ENCODE measurements at regions not wholly inside any gene's neighbourhood (a gene's known extent, or its start where the extent isn't known, plus 50 kb on each side); places are given as distances from the start of the nearest gene placed in this dataset.

DNA sequence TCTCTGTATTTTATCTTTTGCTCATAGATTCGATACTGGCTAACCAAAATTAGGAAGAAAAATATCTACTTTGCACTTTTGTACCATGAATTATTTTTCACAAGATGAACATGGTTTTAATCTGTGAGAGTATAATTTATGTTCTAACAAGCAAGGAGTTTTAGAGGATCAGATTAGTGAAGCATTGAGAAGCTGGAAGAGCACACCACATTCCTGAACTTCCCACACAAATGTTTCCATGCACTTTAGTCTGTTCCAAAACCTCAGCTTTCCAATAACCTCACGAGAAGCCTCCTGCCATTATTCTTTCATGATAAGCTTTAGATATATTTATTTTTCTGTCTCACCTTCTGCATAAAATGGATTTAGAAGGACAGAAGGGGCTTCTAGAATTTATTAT lies 98.7 kb upstream of the MPDZ start:
- no CpG with 5 or more reads among the region's 2 CpGs for WGBS (ENCODE audit: insufficient coverage)
- DNase-seq (ENCODE audit: low read depth in 4 of 6, low spot score in 6 of 6), result no peak
- H3K4me1 ChIP-seq (ENCODE audit: control insufficient read depth, insufficient read depth, low read length), result no peaks in the 10 kb centered on the region
- H3K27ac ChIP-seq (ENCODE audit: low read depth, low read length), result no peak overlapping the region
- no peaks in the 10 kb centered on the region for H3K27me3 ChIP-seq (ENCODE audit: control insufficient read depth, insufficient read depth, low read length)
- no peak overlapping the region for H3K4me3 ChIP-seq (ENCODE audit: low read depth, low read length)
- no peaks in the 10 kb centered on the region for H3K9me3 ChIP-seq (ENCODE audit: control insufficient read depth, insufficient read depth, low read length)
- H3K36me3 ChIP-seq (ENCODE audit: control insufficient read depth, insufficient read depth, low read length), result no peaks in the 10 kb centered on the region

DNA sequence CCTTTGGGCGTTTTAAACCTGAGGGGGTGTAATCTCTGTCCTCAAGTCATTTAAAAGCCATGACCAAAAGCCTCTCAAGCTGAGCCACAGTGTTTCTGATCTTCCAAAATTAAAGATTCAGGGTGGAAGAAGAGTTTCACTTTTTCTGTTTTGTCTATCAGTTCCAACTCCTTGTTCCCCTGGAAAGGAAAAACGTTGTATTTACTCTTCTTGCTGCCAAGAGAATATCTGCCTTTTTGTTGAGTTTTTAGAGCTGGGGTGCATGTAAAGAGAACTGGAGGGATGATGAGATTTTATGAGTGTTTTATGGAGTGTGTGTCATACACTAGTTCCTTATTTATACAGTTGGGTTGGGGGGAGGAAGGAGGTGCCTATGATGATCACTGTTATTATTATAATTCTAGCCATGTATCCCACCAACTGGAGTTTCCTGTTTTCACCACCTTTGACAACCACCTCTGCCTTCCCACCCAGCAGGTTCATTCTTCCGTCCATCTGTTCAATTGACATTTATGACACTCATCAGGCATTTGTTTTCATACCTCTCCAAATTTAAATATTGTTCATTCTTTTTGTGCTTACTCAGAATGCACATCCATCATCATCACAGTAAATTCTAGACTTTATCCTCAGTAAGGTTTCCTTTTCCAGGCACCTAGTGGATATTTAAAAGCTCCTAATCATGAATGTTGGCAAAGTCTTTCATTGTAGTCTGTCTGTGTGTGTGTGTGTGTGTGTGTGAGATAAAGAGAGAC lies 97.9 kb upstream of the MPDZ start:
- no peaks in the 10 kb centered on the region for H3K9me3 ChIP-seq (ENCODE audit: control insufficient read depth, insufficient read depth, low read length)
- 54% methylated on average over 1 of the region's 3 CpGs for WGBS (ENCODE audit: insufficient coverage)
- no peak overlapping the region for H3K4me3 ChIP-seq (ENCODE audit: low read depth, low read length)
- no peak overlapping the region for H3K27ac ChIP-seq (ENCODE audit: low read depth, low read length)
- H3K4me1 ChIP-seq (ENCODE audit: control insufficient read depth, insufficient read depth, low read length), result no peaks in the 10 kb centered on the region
- H3K36me3 ChIP-seq (ENCODE audit: control insufficient read depth, insufficient read depth, low read length), result no peaks in the 10 kb centered on the region
- no peaks in the 10 kb centered on the region for H3K27me3 ChIP-seq (ENCODE audit: control insufficient read depth, insufficient read depth, low read length)
- no peak for DNase-seq (ENCODE audit: low read depth in 4 of 6, low spot score in 6 of 6)

DNA sequence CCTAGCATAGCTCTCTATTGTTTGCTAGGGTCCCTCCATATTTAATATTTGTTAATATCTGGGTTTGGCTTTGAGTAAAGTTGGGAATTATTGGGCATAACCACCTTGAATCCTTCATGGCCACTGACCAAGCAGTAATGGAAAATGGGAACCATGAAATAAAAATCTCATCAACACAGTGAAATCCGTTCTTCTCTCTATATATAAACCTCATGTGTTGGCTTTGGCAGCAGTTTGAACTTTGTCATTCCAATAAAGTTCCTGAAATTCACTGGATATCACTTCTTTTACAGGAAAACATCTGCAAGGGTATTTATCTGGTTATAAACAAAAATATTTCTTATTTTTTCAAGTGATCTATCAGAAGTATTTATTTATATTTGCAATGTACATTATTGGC lies 93.0 kb upstream of the MPDZ start:
- Histone ChIP-seq H3K4me1 (ENCODE audit: control insufficient read depth, insufficient read depth, low read length) (no peaks in the 10 kb centered on the region), H3K27ac (ENCODE audit: low read depth, low read length) (no peak overlapping the region), H3K9me3 (ENCODE audit: control insufficient read depth, insufficient read depth, low read length) (no peaks in the 10 kb centered on the region), H3K27me3 (ENCODE audit: control insufficient read depth, insufficient read depth, low read length) (no peaks in the 10 kb centered on the region), H3K4me3 (ENCODE audit: low read depth, low read length) (no peak overlapping the region), H3K36me3 (ENCODE audit: control insufficient read depth, insufficient read depth, low read length) (no peaks in the 10 kb centered on the region)
- DNase-seq (ENCODE audit: low read depth in 4 of 6, low spot score in 6 of 6), result no peak
- no CpG with 5 or more reads among the region's 1 CpG for WGBS (ENCODE audit: insufficient coverage)

DNA sequence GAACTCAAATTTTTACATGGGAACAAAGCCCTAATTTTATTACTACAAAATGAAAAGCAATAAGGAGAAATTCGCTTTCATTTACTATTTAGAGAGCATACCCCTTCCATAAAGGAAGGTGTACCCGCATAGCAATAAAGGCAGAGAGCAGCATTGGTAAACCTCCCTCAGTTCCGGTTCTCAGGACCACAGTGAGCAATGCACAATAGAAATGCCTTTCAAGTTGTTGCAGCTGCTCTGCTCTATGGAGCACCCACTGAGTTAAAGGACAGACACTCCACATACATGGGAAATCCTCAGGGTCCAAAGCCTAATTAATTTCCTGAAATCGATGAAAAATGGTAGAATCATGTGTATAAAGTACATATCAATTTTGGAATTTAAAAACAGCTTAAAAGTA lies 89.9 kb upstream of the MPDZ start:
- Histone ChIP-seq H3K36me3 (ENCODE audit: control insufficient read depth, insufficient read depth, low read length) (no peaks in the 10 kb centered on the region), H3K4me1 (ENCODE audit: control insufficient read depth, insufficient read depth, low read length) (no peaks in the 10 kb centered on the region), H3K27me3 (ENCODE audit: control insufficient read depth, insufficient read depth, low read length) (no peaks in the 10 kb centered on the region), H3K27ac (ENCODE audit: low read depth, low read length) (no peak overlapping the region), H3K9me3 (ENCODE audit: control insufficient read depth, insufficient read depth, low read length) (no peaks in the 10 kb centered on the region), H3K4me3 (ENCODE audit: low read depth, low read length) (no peak overlapping the region)
- 20% methylated on average over 1 of the region's 4 CpGs for WGBS (ENCODE audit: insufficient coverage)
- peak in 2 of 6 donors; percentile 35 to 40 for DNase-seq (ENCODE audit: low read depth in 4 of 6, low spot score in 6 of 6)

DNA sequence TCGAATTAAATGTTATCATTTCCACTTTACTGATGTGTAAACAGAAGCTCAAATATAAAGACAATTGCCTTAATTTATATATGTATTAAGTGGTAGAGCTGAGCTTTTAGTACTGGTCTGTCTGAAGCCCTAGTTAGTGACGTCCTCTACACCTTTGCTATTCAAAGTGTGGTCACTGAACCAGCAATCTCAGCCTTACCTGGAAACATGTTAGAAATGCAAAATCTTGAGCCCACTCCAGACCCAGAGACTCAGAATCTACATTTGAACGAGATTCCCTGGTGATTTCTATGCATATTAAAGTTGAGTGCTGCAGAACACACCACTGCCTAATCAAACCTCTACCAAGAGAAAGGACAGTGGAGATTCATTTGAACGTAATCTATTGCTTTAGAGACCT lies 88.3 kb upstream of the MPDZ start:
- WGBS (ENCODE audit: insufficient coverage), result no CpG with 5 or more reads among the region's 4 CpGs
- no peak overlapping the region for H3K4me3 ChIP-seq (ENCODE audit: low read depth, low read length)

DNA sequence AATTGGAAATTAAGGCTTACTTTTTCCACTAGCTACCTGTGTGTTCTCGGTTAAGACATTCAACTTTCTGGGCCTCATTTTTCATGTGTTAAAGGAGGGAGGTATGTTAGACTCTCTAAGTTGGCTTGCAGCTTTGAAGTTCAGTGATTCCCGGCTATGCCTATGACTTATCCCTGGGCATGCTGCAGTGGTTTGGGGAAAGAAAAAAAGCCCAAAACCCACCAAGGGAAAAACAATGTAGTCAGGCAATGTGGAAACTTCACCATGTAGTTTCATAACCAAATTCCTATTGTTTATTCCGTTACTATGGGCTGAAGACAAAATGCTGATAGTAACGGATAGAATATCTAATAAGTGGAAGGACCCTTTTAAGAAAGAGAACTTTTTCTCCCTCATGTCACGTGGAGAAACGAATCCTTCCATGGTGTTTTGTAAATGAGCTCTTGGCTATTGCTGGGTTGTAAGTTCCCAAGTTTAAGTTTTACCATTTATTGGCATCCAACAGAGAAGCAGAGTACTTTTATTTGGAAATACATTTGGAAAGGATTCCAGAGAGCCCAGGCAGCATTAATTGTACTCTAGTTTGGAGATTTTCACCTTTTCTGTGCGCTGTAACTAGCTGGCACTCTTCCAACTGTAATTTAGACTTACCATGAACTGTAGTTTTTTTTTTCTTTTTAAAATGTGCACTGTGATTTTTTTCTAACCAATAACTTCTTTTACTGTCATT lies 84.9 kb upstream of the MPDZ start:
- H3K36me3 ChIP-seq (ENCODE audit: control insufficient read depth, insufficient read depth, low read length), result no peaks in the 10 kb centered on the region
- H3K4me1 ChIP-seq (ENCODE audit: control insufficient read depth, insufficient read depth, low read length), result no peaks in the 10 kb centered on the region
- H3K4me3 ChIP-seq (ENCODE audit: low read depth, low read length), result no peak overlapping the region
- H3K27ac ChIP-seq (ENCODE audit: low read depth, low read length), result no peak overlapping the region
- DNase-seq (ENCODE audit: low read depth in 4 of 6, low spot score in 6 of 6), result peak in 2 of 6 donors; percentile 33 to 50
- H3K9me3 ChIP-seq (ENCODE audit: control insufficient read depth, insufficient read depth, low read length), result no peaks in the 10 kb centered on the region
- WGBS (ENCODE audit: insufficient coverage), result 100% methylated on average over 1 of the region's 7 CpGs
- no peaks in the 10 kb centered on the region for H3K27me3 ChIP-seq (ENCODE audit: control insufficient read depth, insufficient read depth, low read length)

More for the DNA sequence above, 88.3 kb upstream of the MPDZ start:
- no peak overlapping the region for H3K27ac ChIP-seq (ENCODE audit: low read depth, low read length)
- no peaks in the 10 kb centered on the region for H3K4me1 ChIP-seq (ENCODE audit: control insufficient read depth, insufficient read depth, low read length)
- no peak for DNase-seq (ENCODE audit: low read depth in 4 of 6, low spot score in 6 of 6)
- H3K27me3 ChIP-seq (ENCODE audit: control insufficient read depth, insufficient read depth, low read length), result no peaks in the 10 kb centered on the region
- H3K36me3 ChIP-seq (ENCODE audit: control insufficient read depth, insufficient read depth, low read length), result no peaks in the 10 kb centered on the region
- no peaks in the 10 kb centered on the region for H3K9me3 ChIP-seq (ENCODE audit: control insufficient read depth, insufficient read depth, low read length)

DNA sequence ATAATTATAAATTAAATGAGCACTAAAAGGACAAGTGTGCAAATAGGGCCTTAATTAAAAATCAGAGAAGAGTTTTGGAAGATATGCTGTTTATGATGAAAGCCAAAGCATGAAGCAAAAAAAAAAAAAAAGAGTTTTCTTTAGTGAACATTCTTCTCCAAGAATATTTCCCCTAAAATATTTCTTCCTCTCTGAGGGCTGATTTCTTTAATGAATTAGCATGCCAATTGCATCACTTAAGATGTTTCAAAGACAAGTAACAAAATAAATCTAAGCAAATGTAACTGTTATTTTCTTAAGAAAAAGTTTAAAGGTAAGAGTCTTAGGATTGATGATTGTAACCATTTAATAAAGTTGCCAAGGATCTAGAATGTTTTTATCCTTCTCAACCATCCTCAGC lies 81.6 kb upstream of the MPDZ start:
- Histone ChIP-seq H3K27ac (ENCODE audit: low read depth, low read length) (no peak overlapping the region), H3K27me3 (ENCODE audit: control insufficient read depth, insufficient read depth, low read length) (no peaks in the 10 kb centered on the region), H3K36me3 (ENCODE audit: control insufficient read depth, insufficient read depth, low read length) (no peaks in the 10 kb centered on the region), H3K4me1 (ENCODE audit: control insufficient read depth, insufficient read depth, low read length) (no peaks in the 10 kb centered on the region), H3K9me3 (ENCODE audit: control insufficient read depth, insufficient read depth, low read length) (no peaks in the 10 kb centered on the region), H3K4me3 (ENCODE audit: low read depth, low read length) (no peak overlapping the region)
- DNase-seq (ENCODE audit: low read depth in 4 of 6, low spot score in 6 of 6), result no peak

DNA sequence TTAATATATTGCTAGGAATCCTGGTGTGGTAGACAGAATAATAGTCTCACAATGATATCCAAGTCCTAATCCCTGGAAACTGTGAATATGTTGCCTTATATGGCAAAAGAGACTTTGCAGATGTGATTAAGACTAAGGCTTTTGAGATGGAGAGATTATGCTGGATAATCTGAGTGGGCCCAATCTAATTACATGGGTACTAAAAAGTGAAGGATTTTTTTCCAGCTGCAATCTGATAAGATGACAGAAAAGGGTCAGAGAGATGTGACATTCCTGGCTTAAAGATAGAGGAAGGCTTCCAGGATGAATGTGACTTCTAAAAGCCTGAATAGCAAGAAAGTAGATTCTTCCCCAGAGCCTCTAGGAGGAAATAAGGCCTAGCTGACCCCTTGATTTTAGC lies 80.7 kb upstream of the MPDZ start:
- no peaks in the 10 kb centered on the region for H3K27me3 ChIP-seq (ENCODE audit: control insufficient read depth, insufficient read depth, low read length)
- no peaks in the 10 kb centered on the region for H3K9me3 ChIP-seq (ENCODE audit: control insufficient read depth, insufficient read depth, low read length)
- no peaks in the 10 kb centered on the region for H3K4me1 ChIP-seq (ENCODE audit: control insufficient read depth, insufficient read depth, low read length)
- no peak for DNase-seq (ENCODE audit: low read depth in 4 of 6, low spot score in 6 of 6)
- no peak overlapping the region for H3K4me3 ChIP-seq (ENCODE audit: low read depth, low read length)
- H3K36me3 ChIP-seq (ENCODE audit: control insufficient read depth, insufficient read depth, low read length), result no peaks in the 10 kb centered on the region
- H3K27ac ChIP-seq (ENCODE audit: low read depth, low read length), result no peak overlapping the region

DNA sequence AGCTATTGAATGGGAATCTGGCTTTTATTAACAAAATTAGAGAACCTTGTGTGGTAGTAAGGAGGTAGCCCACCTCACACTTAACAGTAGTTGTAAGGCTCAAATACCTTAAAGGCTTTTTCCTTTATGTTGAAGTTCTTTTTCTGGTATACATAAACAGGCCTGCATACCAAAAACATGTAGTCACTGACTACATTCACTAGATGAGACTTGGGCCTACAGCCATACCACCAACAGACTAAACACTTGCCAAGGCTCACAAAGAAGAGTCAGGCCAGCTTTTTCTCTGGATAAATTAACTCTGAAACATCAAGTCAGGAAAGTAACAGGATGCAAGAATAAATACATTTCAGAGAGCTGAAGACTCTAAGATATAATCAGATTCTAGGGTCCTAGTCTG lies 78.6 kb upstream of the MPDZ start:
- Histone ChIP-seq H3K4me1 (ENCODE audit: control insufficient read depth, insufficient read depth, low read length) (no peaks in the 10 kb centered on the region), H3K4me3 (ENCODE audit: low read depth, low read length) (no peak overlapping the region), H3K27ac (ENCODE audit: low read depth, low read length) (no peak overlapping the region), H3K27me3 (ENCODE audit: control insufficient read depth, insufficient read depth, low read length) (no peaks in the 10 kb centered on the region), H3K36me3 (ENCODE audit: control insufficient read depth, insufficient read depth, low read length) (no peaks in the 10 kb centered on the region), H3K9me3 (ENCODE audit: control insufficient read depth, insufficient read depth, low read length) (no peaks in the 10 kb centered on the region)
- DNase-seq (ENCODE audit: low read depth in 4 of 6, low spot score in 6 of 6), result peak in 2 of 6 donors; percentile 23 to 81

DNA sequence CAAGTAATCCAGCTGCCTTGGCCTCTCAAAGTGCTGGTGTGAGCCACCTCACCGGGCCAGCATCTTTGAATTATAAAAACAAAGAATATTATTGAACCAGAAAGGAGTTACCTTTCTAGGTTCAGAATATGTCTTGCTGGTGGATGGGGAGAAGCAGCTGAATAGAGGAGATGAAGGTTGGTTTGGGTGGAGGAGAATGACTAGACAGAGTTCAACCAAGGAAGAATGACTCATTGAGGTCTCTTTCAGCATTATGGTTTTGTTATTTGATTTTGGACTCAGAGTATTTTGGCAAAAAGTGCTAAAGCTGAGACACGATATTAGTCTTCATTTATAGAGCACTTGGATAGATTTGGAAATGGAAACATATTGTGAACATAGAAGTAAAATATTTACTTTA lies 75.2 kb upstream of the MPDZ start:
- H3K4me3 ChIP-seq (ENCODE audit: low read depth, low read length), result no peak overlapping the region
- DNase-seq (ENCODE audit: low read depth in 4 of 6, low spot score in 6 of 6), result no peak
- no peaks in the 10 kb centered on the region for H3K27me3 ChIP-seq (ENCODE audit: control insufficient read depth, insufficient read depth, low read length)
- H3K9me3 ChIP-seq (ENCODE audit: control insufficient read depth, insufficient read depth, low read length), result no peaks in the 10 kb centered on the region
- H3K4me1 ChIP-seq (ENCODE audit: control insufficient read depth, insufficient read depth, low read length), result no peaks in the 10 kb centered on the region
- WGBS (ENCODE audit: insufficient coverage), result no CpG with 5 or more reads among the region's 2 CpGs
- H3K27ac ChIP-seq (ENCODE audit: low read depth, low read length), result no peak overlapping the region
- no peaks in the 10 kb centered on the region for H3K36me3 ChIP-seq (ENCODE audit: control insufficient read depth, insufficient read depth, low read length)

All from spinal cord (tissue), 9 donors.